ENCODE measurements at regions not wholly inside any gene's neighbourhood (a gene's known extent, or its start where the extent isn't known, plus 50 kb on each side); places are given as distances from the start of the nearest gene placed in this dataset.

- no peak for TF ChIP-seq CTCF (IDR thresholded peaks at IDR 0.05)
- Histone ChIP-seq H3K36me3 (no peaks in the 10 kb centered on the region), H3K27me3 (ENCODE audit: low read depth) (no peaks in the 10 kb centered on the region), H3K27ac (no peak overlapping the region), H3K9me3 (no peaks in the 10 kb centered on the region), H3K4me3 (no peak overlapping the region), H3K4me1 (no peaks in the 10 kb centered on the region)
- DNase-seq: peak; percentile 51
- intact Hi-C loops (cut with DNase I): no loop called here
- peak; percentile 60 to 79 for ATAC-seq
Measured at GRCh38 chr11:129614256-129614944, 201.2 kb upstream of the TMEM45B start.

- ATAC-seq: no peak
- no peaks in the 10 kb centered on the region for H3K27me3 ChIP-seq (ENCODE audit: low read depth)
- TF ChIP-seq CTCF (IDR thresholded peaks at IDR 0.05): no peak
- no peak overlapping the region for H3K4me3 ChIP-seq
- no peaks in the 10 kb centered on the region for H3K9me3 ChIP-seq
- DNase-seq: no peak
- no peak overlapping the region for H3K27ac ChIP-seq
- H3K4me1 ChIP-seq: no peaks in the 10 kb centered on the region
- no peaks in the 10 kb centered on the region for H3K36me3 ChIP-seq
- intact Hi-C loops (cut with DNase I): no loop called here
Measured at GRCh38 chr11:129618046-129618569, 197.5 kb upstream of the TMEM45B start.

GRCh38 chr11:129620237-129621104 lies 195.2 kb upstream of the TMEM45B start:
- intact Hi-C loops (cut with DNase I): no loop called here
- no peaks in the 10 kb centered on the region for H3K9me3 ChIP-seq
- H3K36me3 ChIP-seq: no peaks in the 10 kb centered on the region
- H3K4me3 ChIP-seq: no peak overlapping the region
- no peaks in the 10 kb centered on the region for H3K27me3 ChIP-seq (ENCODE audit: low read depth)
- H3K4me1 ChIP-seq: no peaks in the 10 kb centered on the region
- TF ChIP-seq CTCF (IDR thresholded peaks at IDR 0.05): no peak
- no peak overlapping the region for H3K27ac ChIP-seq
- DNase-seq (no peak), ATAC-seq (peak; percentile 84 to 90)

- Histone ChIP-seq H3K36me3 (no peaks in the 10 kb centered on the region), H3K9me3 (no peaks in the 10 kb centered on the region), H3K4me3 (no peak overlapping the region), H3K27me3 (ENCODE audit: low read depth) (no peaks in the 10 kb centered on the region), H3K4me1 (no peaks in the 10 kb centered on the region), H3K27ac (no peak overlapping the region)
- no peak for DNase-seq
- no peak for TF ChIP-seq CTCF (IDR thresholded peaks at IDR 0.05)
- intact Hi-C loops (cut with DNase I): no loop called here
- ATAC-seq: peak in 1 of 2 donors; percentile 42
Measured at GRCh38 chr11:129625930-129626329, 189.7 kb upstream of the TMEM45B start.

GRCh38 chr11:129631201-129631600 lies 184.4 kb upstream of the TMEM45B start:
- Histone ChIP-seq H3K36me3 (no peaks in the 10 kb centered on the region), H3K27me3 (ENCODE audit: low read depth) (no peaks in the 10 kb centered on the region), H3K4me1 (no peaks in the 10 kb centered on the region), H3K27ac (no peak overlapping the region), H3K4me3 (no peak overlapping the region), H3K9me3 (no peaks in the 10 kb centered on the region)
- DNase-seq (no peak), ATAC-seq (no peak)
- no peak for TF ChIP-seq CTCF (IDR thresholded peaks at IDR 0.05)
- intact Hi-C loops (cut with DNase I): no loop called here
